ENCODE measurements at regions not wholly inside any gene's neighbourhood (a gene's known extent, or its start where the extent isn't known, plus 50 kb on each side); places are given as distances from the start of the nearest gene placed in this dataset.
A peak's percentile ranks its signal among the peaks of the same experiment; 100 is the strongest.

DNA sequence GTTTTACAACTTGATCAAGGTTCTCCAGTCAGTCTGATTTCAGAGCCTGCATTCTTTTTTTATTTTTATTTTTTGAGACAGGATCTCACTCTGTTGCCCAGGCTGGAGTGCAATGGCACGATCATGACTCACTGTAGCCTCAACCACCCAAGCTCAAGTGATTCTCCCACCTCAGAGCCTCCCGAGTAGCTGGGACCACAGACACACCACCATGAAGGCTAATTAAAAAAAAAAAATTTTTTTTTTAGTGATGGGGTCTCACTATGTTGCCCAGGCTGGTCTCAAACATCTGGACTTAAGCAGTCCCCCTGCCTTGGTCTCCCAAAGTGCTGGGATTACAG lies 117.2 kb upstream of the NAV2 start:
- DNase-seq, result no peak

DNA sequence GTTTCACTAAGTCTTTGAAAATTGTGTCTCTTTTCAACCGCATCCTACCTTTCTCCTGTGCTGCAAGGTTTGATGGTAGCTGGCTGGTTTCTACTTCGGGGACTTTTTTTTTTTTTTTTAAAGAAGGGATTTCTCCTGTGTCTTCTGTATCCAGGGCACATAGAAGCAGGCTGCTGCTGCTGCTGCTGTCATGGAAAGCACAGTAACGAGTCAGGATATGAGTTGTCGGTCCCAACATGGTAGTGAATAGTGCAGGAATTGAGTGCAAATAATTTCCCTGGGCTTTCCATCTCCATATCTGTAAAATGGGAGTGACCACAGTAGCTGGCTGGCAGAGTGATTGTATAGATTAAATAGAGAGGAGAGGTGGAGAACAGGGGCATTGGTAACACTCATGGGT lies 118.3 kb upstream of the NAV2 start:
- DNase-seq, result no peak

DNA sequence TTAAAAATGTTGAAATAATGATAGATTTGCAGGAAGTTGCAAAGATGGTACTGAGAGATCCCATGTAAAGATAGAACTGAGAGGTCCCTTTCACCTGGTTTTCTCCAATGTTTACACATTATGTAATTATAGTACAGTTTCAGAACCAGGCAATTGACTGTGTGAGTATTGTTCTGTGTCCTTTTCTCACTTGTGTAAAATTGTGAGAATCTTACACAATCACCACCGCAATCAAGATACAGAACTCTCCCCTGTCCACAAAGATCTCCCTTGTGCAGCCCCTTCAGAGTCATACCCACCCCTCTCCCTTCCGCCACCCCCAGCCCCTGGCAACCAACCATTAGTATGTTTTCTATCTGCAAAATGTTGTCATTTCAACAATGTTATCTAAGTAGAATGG lies 119.8 kb upstream of the NAV2 start:
- no peak for DNase-seq

DNA sequence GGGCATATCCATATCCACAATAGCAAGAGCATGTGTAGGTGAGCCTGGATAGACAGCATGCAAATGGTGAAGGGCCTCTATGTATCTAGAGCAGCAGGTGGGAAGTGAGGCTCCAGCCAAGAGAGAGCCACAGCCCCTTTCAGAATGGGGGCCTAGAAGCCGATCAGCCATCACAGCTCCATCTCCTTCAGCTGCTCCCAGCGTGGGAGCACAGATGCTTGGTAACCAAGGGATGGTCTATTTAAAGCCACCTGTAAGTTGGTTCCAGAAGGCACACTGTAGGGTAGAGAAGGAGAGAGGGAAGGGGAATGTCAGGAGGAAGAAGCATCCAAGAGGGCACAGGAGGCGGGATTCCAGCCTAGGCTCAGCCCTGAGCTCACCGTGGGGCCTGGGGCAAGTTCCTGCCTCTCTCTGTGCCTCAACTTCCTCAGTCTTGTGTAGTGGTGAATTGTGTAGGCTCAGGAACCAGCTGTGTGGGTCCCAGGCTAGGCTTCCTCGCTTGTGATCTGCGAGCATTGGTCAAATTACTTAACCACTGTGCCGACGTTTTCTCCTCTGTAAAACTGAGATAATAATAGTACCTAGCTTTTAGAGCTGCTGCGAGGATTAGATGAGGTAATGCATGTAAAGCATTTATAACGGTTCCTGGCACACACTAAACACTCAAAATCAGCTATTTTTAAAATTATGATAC lies 122.9 kb upstream of the NAV2 start:
- no peak for DNase-seq

DNA sequence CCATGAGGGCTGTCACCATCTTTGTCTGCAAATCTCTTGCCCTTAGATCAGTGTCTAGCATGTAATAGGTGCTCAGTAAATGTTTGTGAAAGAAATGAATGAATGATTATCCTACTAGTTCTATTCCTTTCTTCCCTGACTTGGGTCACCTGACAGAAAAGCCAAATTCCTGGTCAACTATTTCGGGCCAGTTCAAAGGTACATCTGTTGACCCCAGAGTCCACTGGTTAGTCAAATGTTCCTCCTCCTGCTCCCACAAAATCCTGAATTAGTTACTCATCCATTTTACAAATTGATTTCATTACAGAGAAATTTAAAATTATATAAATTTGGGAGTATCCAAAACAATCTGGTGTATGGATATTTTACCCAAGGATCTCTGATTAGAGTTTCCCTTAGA lies 124.7 kb upstream of the NAV2 start:
- DNase-seq, result no peak

DNA sequence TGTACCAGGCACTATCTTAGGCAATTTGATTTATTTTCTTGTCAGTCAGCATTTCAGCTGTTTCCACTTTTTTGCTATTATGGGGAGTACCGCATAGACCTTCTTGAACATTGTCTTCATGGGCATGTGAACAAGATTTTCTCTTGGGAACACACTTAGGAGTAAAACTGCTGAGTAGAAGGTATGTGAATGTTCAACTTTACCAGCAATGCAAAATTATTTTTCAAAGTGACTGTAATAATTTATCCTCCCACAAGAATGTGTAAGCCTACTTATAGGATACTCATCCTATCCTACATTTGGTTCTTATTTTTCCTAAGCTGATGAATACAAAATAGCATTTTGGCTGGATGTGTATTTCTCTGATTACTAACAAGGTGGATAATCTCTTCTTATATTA lies 132.0 kb upstream of the NAV2 start:
- no peak for DNase-seq

DNA sequence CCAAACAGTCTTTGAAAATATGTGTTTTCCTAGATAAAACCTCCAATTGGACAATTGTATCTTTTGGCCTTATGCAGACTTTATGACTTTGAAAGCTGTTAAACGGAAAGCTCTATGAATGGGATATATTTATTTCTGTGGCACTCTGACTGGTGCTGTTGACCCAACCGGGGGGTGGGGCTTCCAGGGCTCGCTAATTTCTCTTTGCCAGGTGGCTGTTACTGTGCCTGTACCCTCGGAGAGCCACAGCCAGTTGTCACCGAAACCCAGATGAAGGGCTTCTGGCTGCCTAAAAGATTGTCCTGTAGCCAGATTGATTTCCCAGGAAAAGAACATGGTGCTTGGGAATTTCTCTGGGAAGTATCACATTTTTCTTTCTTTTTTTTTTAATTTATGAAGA lies 132.7 kb upstream of the NAV2 start:
- no peak for DNase-seq

DNA sequence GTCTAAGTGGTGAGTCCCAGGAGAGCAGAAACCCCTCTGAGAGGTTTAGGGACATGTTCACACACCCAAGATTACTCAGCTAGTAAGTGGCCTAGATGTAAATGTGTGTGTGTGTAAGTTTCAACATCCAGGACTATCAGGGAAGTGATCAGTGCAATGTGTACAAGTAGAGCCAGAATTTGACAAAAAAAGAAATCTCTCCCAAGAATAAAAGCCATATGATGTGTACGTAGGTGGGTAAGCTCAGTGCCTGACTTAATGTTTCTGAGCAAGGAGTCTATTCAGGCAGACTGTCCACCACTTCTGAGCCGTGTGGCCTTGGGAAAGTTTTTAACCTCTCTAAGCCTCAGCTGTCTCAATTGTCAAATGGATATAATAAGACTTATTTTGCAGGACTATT lies 133.8 kb upstream of the NAV2 start:
- DNase-seq, result no peak

DNA sequence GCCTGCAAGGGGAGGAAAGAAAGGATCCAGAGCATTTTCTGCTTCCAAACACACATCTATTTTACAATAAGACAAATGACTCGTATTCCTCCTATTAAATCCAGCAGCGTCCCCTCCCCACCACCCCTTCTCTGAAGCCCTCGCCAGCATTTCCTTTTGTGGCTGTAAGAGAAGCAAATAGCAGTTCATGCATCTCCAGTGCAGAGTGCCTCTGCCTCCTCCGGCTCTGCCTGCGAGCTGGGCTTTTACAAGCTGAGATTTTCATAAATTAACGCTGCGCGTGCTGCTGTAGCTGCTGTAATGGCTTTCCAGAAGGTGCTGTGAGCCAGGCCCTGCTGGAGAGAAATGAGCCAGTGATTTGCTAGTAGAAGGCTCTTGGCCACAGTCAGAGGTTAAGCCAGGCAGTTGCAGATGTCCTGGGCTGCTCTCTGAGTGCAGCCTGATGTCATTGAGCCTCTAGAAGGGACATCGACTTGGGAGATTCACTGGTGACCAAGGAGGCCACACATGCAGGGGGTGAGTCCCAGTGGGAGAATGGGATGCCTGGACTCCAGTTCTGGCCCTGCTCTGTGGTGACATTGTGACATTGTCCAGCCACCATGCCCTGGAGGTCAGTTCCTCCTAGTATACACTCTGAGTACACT lies 134.5 kb upstream of the NAV2 start:
- DNase-seq, result no peak

DNA sequence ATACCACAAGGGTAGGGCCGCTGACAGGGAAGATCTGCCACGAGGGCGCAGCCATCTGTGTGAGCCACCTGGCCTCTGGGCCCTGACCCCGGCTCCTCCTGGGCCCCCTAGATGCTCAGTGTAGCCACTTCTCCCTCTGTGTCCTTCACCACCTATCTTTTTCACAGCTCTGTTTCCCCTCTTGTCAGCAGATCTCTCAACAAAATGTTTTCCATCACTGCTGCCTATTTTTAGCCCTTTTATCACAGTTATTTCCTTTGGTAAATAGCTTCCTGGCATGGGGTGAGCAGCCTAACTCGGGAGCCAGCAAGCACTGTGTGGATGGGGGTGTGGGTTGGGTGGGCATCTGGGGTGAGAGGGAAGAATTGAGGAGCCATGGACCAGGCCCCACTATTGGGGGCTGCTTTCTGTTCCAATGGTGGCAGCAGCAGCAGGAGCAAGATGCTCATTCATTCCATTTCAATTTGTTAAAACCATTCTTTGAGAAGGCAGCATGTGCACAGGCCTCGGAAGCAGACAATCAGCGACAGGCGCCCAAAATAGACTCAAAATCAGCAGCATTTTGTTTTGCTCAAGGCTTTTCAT lies 135.2 kb upstream of the NAV2 start:
- DNase-seq, result no peak

DNA sequence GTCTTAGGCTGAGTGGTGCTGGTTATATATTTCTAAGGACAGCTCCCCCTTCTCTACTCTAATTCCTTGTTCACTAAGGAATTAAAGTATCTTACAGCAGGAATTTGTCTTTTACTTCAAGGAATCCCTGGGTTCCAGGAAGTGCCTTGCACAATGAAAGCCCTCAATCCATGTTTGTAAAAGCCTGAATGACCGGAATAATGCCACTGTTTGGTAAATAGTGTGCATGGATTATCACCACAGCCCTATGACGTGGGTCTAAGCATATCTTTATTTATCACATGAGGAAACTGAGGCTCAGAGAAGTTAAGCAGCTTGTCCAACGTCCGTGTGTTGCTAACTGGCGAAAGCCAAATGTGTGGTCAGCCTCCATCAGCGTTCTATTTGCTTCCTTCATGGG lies 135.7 kb upstream of the NAV2 start:
- DNase-seq, result no peak

DNA sequence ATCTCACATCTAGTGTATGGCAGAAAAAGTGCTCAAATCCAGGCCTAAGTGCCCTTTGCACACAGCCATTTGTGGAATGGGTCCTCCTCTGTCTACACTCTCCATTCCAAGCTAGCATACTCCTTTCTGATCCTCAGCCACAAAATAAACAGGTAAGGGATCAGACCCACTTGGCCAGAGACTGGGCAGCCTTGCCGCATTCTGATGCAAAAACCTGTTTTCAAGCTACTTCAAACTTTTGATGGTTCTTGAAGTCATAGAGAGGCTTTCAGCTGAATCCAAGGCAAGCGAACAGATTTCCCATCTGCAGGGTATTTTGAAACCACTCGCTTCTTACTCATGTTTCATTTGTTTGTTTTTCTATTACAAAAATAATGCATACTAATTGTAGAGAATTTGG lies 136.6 kb upstream of the NAV2 start:
- peak; percentile 94 for DNase-seq

DNA sequence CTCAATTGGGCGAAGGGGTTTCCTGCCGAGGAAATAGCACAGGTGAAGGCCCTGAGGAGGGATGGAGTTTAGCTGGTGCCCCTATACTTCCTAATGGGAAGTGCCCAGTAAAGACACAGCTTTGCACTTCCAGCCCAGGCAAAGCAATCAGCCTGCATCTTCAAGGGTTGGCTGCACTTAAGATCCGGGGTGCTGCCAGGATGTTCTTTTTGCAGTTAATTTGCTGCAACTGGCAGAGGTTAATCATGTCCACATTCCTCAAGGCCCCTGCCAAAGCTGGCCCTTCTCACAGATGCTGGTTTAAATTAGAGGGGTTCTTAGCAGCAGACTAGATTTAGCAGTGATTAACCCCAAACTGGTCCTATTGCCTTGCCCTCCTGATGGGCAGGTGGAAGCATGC lies 137.7 kb upstream of the NAV2 start:
- no peak for DNase-seq

DNA sequence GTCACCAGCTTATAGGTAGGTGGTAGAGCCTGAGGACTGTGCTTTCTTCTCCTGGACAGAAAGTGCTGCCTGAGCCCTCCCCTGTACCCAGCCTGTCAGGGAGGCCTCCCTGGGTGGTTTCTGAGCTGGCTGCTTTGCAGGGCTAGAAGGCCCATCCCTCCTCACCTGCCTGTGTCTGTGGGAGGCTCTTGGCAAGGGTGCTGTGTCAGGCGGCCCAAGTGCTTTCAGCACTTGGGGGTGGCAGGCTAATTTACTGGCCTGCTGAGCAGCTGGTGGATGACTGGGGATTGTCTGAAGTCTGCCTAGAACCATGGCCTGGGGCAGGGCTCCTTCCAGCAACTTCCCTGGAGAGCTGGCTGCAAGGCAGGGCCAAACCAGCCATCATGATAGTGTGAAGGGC lies 139.0 kb upstream of the NAV2 start:
- DNase-seq, result peak; percentile 79

DNA sequence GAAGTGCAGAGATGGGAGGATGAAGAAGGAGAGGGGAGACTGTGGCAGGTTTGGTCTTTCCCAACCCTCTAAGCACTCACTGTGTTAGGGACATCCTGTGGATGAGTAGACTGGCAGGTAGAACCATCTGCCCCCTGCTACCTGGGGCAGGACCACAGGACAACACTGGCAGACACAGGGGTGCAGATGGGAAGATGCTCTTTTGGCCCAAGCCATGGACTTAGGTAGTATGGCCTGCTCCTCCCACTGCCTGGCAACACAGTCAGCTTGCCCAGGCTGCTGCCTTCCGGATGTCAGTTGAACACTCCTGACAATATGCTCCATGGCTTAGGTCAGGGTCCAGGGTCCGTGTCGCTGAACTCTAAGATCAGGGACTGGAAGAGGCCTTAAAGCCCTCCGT lies 140.7 kb upstream of the NAV2 start:
- DNase-seq, result no peak

DNA sequence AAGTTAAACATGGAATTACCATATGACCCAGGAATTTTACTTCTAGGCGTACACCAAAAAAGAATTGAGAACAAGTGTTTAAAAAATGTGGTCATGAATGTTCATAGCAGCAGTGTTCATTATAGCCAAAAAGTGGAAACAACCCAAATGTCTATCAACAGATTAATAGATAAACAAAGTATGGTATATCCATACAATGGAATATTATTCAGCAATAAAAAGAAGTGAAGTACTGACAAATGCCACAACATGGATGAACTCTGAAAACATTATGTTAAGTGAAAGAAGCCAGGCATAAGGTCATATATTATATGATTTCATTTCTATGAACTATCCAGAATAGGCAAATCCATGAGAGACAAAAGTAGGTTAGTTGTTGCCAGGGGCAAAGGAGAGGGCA lies 141.7 kb upstream of the NAV2 start:
- DNase-seq, result no peak

DNA sequence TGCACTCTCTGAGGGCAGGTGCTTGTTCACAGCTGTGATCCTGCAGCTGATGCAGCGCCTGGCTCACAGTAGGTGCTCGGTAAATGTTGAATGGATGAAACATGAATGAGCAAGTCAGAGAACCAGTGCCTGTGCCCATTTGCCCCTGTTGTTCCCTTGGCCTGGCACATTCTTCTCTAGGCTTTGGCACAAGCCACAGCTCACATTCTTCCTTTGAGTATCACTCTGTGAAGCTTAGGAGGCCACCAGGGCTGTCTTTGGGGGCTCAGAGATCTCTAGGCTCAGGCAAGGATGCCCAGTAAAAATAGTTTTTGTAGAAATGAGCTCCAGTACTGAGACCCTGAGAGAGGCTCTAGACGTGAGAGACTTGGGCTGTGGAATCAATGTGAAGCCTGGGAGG lies 144.6 kb upstream of the NAV2 start:
- DNase-seq, result no peak

DNA sequence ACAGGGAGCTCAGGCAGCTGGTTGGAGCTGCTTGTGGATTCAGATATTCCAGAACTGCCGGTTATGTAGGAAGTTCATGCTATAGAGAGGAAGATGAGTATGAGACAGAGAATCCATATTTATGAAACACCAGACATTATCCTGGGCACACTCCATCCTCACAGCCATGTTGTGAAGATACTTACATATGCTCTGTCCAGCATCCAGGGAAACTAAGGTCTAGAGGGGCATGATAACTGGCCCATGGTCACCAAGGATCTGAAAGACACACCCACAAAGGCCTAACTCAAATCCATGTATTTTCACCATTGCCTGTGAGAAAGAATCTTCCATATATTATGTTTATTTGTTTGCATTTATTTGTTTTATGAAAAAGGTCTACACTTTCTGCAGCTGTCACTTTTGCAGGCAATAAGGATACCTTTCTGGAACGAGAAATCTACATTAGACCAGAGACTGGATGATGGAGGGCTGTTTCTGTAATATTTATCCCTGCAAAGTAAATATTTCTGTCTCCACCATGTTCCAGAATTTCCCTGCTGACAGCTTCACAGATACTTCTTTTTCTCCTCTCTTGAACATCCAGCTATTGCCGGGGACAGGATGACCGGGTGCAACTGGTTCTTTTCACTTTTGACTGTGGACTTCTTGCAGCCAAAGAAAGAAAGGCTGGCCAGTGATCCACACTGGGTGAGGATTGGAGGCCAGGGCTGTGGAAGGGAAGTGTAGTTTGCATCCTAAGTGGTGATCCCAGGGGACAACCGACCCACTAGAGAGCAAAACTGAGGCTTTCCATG lies 145.9 kb upstream of the NAV2 start:
- no peak for DNase-seq

DNA sequence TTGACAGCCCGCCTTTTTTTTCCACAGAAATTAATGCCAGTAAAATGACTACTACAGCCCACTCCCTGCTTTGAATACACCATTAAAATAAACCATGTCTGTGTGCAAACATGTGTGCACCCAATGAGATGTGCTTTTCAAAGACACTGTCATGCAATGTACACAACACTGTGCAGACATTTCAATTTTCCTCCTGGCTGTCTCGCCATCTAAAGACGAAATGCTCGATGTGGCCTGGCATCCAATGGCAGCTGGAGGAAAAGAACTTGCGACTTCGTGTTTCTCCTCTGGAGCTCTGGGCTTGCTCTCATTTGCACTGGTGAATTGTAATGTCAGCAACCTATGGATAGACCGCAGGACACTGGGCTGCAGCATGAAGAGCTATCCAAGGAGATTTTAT lies 147.0 kb upstream of the NAV2 start:
- no peak for DNase-seq

DNA sequence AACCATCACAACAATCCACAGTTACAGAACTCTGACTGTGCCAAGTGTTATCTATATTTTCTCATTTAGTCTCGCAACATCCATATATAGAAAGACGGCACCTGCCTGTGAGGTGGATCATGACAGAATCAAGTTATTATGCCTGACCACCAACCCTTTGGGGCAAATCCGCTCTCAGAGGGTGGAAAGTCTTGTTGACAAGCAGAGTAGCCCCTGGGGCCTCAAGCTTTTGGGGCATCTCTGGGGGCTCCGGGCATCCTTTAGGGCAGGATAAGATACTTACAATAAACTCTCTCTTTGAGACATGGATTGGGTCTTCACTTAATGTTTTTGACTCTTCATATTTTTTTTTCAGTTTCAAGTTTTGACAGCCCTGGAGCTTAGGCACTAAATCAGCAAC lies 150.5 kb upstream of the NAV2 start:
- no peak for DNase-seq

DNA sequence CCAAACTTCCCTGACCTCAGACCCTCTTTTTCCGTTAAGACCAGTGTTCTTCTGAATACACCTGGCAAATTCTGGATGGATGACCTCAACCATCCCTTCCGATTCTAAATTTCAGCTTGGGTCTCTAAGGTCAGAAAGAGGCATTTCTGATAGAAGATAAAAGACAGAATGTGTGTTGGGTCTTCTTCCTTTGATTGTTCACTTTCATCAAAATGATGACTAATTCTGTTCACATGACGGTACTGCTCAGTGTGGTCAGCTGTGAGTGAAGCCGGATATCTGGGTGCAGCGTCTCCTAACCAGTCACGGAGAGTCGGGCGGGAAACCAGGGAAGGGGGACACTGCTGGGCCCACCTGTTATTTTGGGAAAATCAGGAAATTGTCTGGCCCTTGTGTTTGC lies 151.6 kb upstream of the NAV2 start:
- no peak for DNase-seq

DNA sequence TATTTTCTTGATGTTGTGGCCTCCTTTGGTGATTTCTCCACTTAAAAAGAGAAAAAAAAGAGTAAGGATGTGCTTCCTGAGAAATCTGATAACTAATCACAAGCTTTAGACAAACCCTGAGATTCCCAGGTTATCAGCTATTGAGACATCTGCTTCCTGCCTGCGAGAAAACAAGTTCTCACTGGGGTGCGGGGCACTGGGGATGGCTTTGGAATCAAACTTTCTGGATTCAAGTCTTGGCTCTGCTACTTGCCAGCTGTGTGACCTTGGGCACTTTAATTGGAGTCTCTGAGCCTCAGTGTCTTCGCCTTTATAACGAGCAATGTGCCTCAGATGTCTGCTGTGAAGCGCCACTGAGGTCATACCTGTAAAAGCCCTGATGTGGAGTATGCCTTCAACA lies 152.5 kb upstream of the NAV2 start:
- no peak for DNase-seq

DNA sequence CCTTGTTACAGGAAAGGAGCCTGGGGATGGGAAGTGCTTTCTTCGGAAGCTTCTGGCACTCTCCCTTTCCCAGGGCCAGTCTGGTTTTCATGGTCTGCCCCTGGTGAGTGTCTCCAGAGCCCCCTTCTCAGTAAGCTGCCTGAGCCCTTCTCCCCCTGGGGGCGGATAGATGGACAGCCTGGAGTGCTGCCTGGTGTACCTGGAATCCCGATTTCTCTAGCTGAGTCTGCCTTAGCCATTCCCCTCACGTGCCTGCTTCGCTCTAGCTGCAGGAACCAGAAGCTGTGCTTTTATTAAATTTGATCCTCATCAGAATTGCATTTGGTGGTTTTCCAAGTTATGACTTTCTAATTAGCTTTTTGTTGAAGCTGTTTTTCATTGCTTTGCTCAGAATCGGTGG lies 152.9 kb upstream of the NAV2 start:
- no peak for DNase-seq
